GM21447 (cell line): ENCODE measurements at regions not wholly inside any gene's neighbourhood (a gene's known extent, or its start where the extent isn't known, plus 50 kb on each side); places are given as distances from the start of the nearest gene placed in this dataset.
"Not testable (repeated sequence)": the region's sequence is repeated elsewhere in the genome, so short reads cannot be mapped to it uniquely, and the experiment has no call there.

Experiments
- ATAC-seq: cut with Tn5 transposase; IDR thresholded peaks from one replicate; pipeline ENCODE4 v1.9.1; 2021; ENCODE audit not compliant: unreplicated experiment

- no peak for ATAC-seq
These were observed 410.3 kb upstream of the PPP1R2C start for GRCh38 chrX:43188296-43188695.

GRCh38 chrX:43211570-43211969 is 433.6 kb upstream of the PPP1R2C start:
- no peak for ATAC-seq

DNA sequence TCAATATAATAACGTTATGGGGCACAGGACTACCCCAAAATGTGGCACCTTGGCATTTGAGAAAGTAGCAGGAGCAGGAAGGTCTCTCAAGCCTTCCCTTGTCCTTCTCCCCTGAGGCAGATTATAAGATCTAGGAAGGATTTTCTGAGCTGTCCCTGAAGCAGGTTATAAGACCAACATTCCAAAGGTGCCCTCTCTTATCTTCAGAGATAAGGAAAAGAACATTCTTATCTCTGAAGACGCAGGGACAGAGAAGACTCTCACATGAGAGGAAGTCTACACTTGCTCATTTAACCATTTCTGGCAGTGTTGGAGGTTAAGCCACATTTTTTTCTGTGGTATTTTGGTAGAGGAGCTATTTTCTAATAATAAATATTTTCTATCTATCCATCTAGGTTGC is 437.9 kb upstream of the MAOA start:
- ATAC-seq = no peak

GRCh38 chrX:43224496-43224895 is 431.6 kb upstream of the MAOA start:
- ATAC-seq = no peak

DNA sequence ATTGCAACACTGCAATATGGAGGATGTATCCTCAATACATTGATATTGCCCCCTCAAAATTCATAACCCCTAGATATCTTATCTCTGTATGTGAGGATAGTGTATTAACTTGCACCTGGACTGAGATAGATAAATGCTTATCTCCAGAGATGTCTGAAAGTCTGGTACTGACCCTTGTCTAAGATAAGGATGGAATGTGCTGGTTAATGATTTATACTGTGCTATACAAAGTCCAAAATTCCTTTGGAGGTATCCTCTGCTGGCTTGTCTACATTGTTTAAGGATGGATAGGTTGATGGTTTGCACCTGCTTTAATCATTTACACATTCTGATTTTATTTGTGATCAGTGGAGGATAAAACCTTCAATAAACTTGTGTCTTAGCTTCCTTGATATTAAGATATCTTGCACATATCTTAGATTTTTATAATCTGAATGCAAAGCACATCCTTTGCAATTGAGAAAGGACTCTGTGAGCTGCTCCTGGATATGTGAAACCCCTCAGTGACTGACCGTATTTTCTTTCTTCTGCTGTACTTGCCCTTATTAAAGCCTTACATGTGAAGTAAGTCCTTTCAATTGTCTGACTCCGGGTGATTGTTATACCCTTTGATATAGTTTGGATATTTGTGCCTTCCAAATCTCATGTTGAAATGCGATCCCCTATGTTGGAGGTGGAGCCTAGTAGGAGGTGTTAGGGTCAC is 430.3 kb upstream of the MAOA start:
- ATAC-seq = no peak

GRCh38 chrX:43238461-43238945 is 417.6 kb upstream of the MAOA start:
- ATAC-seq = no peak

GRCh38 chrX:43239356-43239755 is 416.7 kb upstream of the MAOA start:
- no peak for ATAC-seq

DNA sequence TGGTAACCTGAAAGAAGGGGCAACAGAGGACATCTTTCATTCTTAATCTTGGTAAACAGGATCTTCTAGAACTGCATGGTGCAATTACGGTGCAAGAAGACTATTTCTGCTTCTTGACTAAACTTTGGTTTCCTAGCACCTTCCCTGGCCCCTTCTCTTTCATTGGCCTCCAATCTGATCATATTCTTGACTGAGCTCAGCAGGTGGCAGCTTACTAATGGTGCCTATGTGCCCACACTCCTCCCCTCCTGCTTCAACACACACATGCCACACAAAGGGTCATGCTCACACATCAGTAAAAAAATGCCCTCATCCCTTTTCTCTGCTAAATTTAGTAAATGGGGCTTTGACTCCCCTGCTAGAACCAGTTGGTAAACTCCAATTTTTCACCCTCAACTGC is 400.5 kb upstream of the MAOA start:
- ATAC-seq = no peak

DNA sequence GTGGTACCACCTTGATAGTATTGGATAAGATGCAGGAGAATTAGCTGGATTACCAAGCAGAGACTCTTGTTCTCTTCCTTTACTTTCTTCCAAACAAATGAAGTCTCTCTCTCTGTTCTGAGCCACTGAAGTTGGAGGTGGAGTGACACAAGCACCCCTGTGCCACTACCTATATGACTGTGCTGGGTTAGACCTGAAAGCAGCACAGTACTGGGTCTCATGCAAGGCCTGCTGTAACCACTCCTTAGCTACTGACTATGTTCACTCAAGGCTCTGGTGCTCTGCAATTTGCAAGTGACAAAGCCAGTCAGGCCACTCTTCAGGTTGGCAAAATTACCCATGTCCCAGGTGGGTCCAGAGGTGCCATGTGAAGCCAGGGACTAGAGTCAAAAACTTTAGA is 389.6 kb upstream of the MAOA start:
- no peak for ATAC-seq

DNA sequence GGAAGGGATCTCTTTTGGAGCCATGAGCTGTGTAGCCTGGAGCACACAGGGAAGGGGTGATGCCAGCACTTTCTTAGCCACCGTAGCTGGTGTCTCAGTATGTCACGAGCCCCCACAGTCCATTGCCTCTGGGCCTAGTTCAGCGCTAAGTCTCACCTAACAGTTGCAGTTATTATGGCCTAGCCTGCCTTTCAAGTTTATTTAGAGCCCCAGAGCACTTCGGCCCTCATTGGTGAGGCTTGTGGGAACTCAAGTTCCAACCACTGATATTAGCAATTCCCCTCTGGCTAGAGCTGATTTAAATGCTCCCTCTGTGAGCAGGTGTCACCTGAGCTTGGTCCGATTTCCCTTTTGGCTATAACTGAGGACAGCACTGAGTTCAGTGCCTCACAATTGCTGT is 388.4 kb upstream of the MAOA start:
- no peak for ATAC-seq

DNA sequence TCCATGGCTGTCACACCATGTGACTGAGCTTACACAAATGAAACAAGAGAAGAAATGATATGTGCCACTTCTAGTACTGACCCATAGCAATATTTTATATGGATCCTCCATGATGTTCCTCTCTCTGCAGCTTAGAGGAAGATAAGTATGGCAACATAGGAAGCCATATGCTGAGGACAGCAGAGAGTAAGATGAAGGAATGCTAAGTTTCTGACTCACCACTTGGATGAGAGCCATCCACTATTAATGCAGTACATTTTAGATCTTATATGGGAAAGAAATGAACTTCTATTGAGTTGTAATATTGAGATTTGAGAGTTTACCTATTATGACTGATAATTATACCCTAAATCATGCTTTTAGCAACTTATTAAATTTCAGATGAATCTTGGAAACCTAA is 386.9 kb upstream of the MAOA start:
- no peak for ATAC-seq

GRCh38 chrX:43277879-43278278 is 378.2 kb upstream of the MAOA start:
- ATAC-seq = no peak

GRCh38 chrX:43278440-43278839 is 377.7 kb upstream of the MAOA start:
- ATAC-seq = no peak

- no peak for ATAC-seq
These were observed 376.7 kb upstream of the MAOA start for GRCh38 chrX:43279341-43279808.

DNA sequence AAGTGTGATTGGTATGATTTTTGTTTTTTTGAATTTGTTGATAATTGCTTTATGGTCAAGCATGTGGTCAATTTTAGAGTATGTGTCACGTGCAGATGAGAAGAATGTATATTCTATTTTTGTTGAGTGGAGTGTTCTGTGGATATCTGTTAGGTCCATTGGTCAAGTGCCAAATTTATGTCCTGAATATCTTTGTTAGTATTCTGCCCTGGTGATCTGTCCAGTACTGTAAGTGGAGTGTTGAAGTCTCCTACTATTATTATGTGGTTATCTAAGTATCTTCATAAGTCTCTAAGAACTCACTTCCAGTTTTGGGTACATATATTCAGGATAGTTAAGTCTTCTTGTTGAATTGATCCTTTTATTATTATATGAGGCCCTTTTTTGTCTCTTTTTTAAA is 372.9 kb upstream of the MAOA start:
- ATAC-seq = no peak

- not testable (repeated sequence) for ATAC-seq
These were observed 344.5 kb upstream of the MAOA start for GRCh38 chrX:43311625-43312024.

DNA sequence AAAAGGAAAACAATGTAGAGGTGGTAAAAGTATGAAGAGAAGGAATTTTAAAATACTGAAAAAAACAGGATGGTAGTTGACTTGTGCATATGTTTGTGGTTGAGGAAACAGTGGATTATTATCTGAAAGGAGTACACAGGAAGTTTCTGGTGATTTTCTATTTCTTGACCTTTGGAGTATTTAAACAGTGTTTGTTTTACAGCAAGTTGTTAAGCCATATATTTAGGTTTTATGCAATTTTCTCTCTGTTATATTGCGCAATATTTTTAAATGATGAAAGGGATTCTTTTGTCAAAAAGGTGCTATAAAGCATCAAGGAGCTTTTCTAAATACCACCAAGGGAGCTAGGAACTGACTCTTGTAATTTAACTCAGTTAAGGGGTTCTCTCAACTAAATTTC is 343.1 kb upstream of the MAOA start:
- ATAC-seq = no peak

DNA sequence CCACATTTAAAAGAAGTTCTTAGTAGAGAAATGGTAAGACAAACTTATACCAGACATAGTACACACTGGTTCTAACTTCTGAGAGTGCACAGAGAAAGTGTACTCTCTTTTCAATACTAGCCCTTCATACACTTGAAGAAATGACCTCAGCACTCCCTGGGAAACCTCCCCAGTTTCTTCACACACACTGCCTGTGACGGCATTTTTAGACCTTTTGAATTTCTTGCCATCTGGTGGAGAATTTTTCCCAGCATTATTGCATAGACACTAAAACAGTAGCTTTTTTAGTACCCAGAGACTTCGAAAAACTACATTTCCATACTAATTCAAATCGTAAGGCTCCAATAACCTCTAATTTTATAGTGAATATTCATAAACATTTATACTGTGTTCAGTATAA is 341.6 kb upstream of the MAOA start:
- ATAC-seq = no peak

GRCh38 chrX:43315622-43316021 is 340.5 kb upstream of the MAOA start:
- ATAC-seq = no peak

- no peak for ATAC-seq
These were observed 340.0 kb upstream of the MAOA start for GRCh38 chrX:43316146-43316545.

- no peak for ATAC-seq
These were observed 338.7 kb upstream of the MAOA start for GRCh38 chrX:43317378-43317777.

- ATAC-seq = no peak
These were observed 327.6 kb upstream of the MAOA start for GRCh38 chrX:43328358-43328946.

GRCh38 chrX:43333543-43333942 is 322.6 kb upstream of the MAOA start:
- no peak for ATAC-seq
